ENCODE measurements at regions not wholly inside any gene's neighbourhood (a gene's known extent, or its start where the extent isn't known, plus 50 kb on each side); places are given as distances from the start of the nearest gene placed in this dataset.

- Histone ChIP-seq H3K27me3 (ENCODE audit: control insufficient read depth, insufficient read depth, low read length) (no peaks in the 10 kb centered on the region), H3K27ac (ENCODE audit: low read depth, low read length) (no peak overlapping the region), H3K9me3 (ENCODE audit: control insufficient read depth, insufficient read depth, low read length) (peaks cover 2% of the 10 kb centered on the region; the same call in 1 of the 2 replicates), H3K4me3 (ENCODE audit: low read depth, low read length) (no peak overlapping the region)
- DNase-seq (ENCODE audit: low read depth, low spot score): no peak
- ChIA-PET CTCF (interaction anchor here (0.7 kb wide), 1 partner anchor 523 kb away, joined by 8 read pairs; no protein-coding TSS in a partner anchor), POLR2A (no interaction called here)
- TF ChIP-seq CTCF (IDR thresholded peaks at IDR 0.05; ENCODE audit: low read depth, low read length): no peak
Observed at GRCh38 chr10:8614054-8614565, 559.6 kb downstream of the GATA3 start.

GRCh38 chr10:8615118-8615517, 560.6 kb downstream of the GATA3 start:
- Histone ChIP-seq H3K9me3 (ENCODE audit: control insufficient read depth, insufficient read depth, low read length) (peaks cover 7% of the 10 kb centered on the region; the same call in 1 of the 2 replicates), H3K4me3 (ENCODE audit: low read depth, low read length) (no peak overlapping the region), H3K27ac (ENCODE audit: low read depth, low read length) (no peak overlapping the region), H3K27me3 (ENCODE audit: control insufficient read depth, insufficient read depth, low read length) (no peaks in the 10 kb centered on the region)
- CTCF ChIA-PET: no interaction called here
- no peak for TF ChIP-seq CTCF (IDR thresholded peaks at IDR 0.05; ENCODE audit: low read depth, low read length)
- DNase-seq (ENCODE audit: low read depth, low spot score): no peak
- POLR2A ChIA-PET: no interaction called here

GRCh38 chr10:8616166-8616565, 561.7 kb downstream of the GATA3 start:
- no peak for DNase-seq (ENCODE audit: low read depth, low spot score)
- ChIA-PET CTCF (no interaction called here), POLR2A (no interaction called here)
- no peak overlapping the region for H3K4me3 ChIP-seq (ENCODE audit: low read depth, low read length)
- H3K27me3 ChIP-seq (ENCODE audit: control insufficient read depth, insufficient read depth, low read length): no peaks in the 10 kb centered on the region
- TF ChIP-seq CTCF (IDR thresholded peaks at IDR 0.05; ENCODE audit: low read depth, low read length): no peak
- peaks cover 8% of the 10 kb centered on the region; the same call in 1 of the 2 replicates for H3K9me3 ChIP-seq (ENCODE audit: control insufficient read depth, insufficient read depth, low read length)
- no peak overlapping the region for H3K27ac ChIP-seq (ENCODE audit: low read depth, low read length)

- Histone ChIP-seq H3K4me3 (ENCODE audit: low read depth, low read length) (no peak overlapping the region), H3K9me3 (ENCODE audit: control insufficient read depth, insufficient read depth, low read length) (peaks cover 12% of the 10 kb centered on the region; the same call in 1 of the 2 replicates), H3K27ac (ENCODE audit: low read depth, low read length) (no peak overlapping the region), H3K27me3 (ENCODE audit: control insufficient read depth, insufficient read depth, low read length) (no peaks in the 10 kb centered on the region)
- no peak for TF ChIP-seq CTCF (IDR thresholded peaks at IDR 0.05; ENCODE audit: low read depth, low read length)
- ChIA-PET CTCF (no interaction called here), POLR2A (no interaction called here)
- no peak for DNase-seq (ENCODE audit: low read depth, low spot score)
Observed at GRCh38 chr10:8617792-8618191, 563.3 kb downstream of the GATA3 start.

GRCh38 chr10:8618834-8619233, 564.3 kb downstream of the GATA3 start:
- ChIA-PET CTCF (no interaction called here), POLR2A (no interaction called here)
- peaks cover 12% of the 10 kb centered on the region for H3K9me3 ChIP-seq (ENCODE audit: control insufficient read depth, insufficient read depth, low read length)
- no peak overlapping the region for H3K27ac ChIP-seq (ENCODE audit: low read depth, low read length)
- no peak overlapping the region for H3K4me3 ChIP-seq (ENCODE audit: low read depth, low read length)
- TF ChIP-seq CTCF (IDR thresholded peaks at IDR 0.05; ENCODE audit: low read depth, low read length): no peak
- no peaks in the 10 kb centered on the region for H3K27me3 ChIP-seq (ENCODE audit: control insufficient read depth, insufficient read depth, low read length)
- no peak for DNase-seq (ENCODE audit: low read depth, low spot score)

Data from AG04450 (cell line).